T-helper 2 cell treated with Interferon-gamma antibody and Interleukin-4, amounts not matched to agents 5 μg/mL and 100 μg/mL, for 36 hours (primary cell): ENCODE measurements at regions not wholly inside any gene's neighbourhood (a gene's known extent, or its start where the extent isn't known, plus 50 kb on each side); places are given as distances from the start of the nearest gene placed in this dataset.

Experiments used
- DNase-seq: peaks from one replicate; pipeline ENCODE4 v3.0.0; 2021; ENCODE audit warnings: low spot score
- H3K27ac Mint-ChIP-seq: one replicate; pipeline ENCODE4 v1.8.0; 2021; ENCODE audit warnings: mild to moderate bottlenecking, mixed read lengths
- H3K27me3 Mint-ChIP-seq: one replicate; pipeline ENCODE4 v1.8.0; 2021; ENCODE audit warnings: low read depth, mixed read lengths
- H3K36me3 Mint-ChIP-seq: one replicate; pipeline ENCODE4 v1.8.0; 2021; ENCODE audit warnings: low read depth, mixed read lengths
- H3K4me1 Mint-ChIP-seq: one replicate; pipeline ENCODE4 v1.8.0; 2021; ENCODE audit warnings: low read depth, mixed read lengths
- H3K4me3 Mint-ChIP-seq: one replicate; pipeline ENCODE4 v1.8.0; 2022; ENCODE audit warnings: mild to moderate bottlenecking, moderate library complexity, mixed read lengths
- H3K9me3 Mint-ChIP-seq: one replicate; pipeline ENCODE4 v1.8.0; 2021; ENCODE audit warnings: mixed read lengths

- H3K4me3 Mint-ChIP-seq = no peak overlapping the region
Observed at GRCh38 chr3:168514252-168514651, 418.5 kb upstream of the GOLIM4 start.

GRCh38 chr3:168512802-168513201 is 417.1 kb upstream of the GOLIM4 start:
- Mint-ChIP-seq H3K27me3 (no peaks in the 10 kb centered on the region), H3K4me3 (no peak overlapping the region), H3K9me3 (no peaks in the 10 kb centered on the region), H3K27ac (no peak overlapping the region), H3K36me3 (no peaks in the 10 kb centered on the region), H3K4me1 (no peaks in the 10 kb centered on the region)
- DNase-seq = no peak

More at GRCh38 chr3:168514252-168514651, 418.5 kb upstream of the GOLIM4 start:
- Mint-ChIP-seq H3K4me1 (no peaks in the 10 kb centered on the region), H3K27me3 (no peaks in the 10 kb centered on the region), H3K9me3 (no peaks in the 10 kb centered on the region), H3K27ac (no peak overlapping the region), H3K36me3 (no peaks in the 10 kb centered on the region)
- no peak for DNase-seq

DNA sequence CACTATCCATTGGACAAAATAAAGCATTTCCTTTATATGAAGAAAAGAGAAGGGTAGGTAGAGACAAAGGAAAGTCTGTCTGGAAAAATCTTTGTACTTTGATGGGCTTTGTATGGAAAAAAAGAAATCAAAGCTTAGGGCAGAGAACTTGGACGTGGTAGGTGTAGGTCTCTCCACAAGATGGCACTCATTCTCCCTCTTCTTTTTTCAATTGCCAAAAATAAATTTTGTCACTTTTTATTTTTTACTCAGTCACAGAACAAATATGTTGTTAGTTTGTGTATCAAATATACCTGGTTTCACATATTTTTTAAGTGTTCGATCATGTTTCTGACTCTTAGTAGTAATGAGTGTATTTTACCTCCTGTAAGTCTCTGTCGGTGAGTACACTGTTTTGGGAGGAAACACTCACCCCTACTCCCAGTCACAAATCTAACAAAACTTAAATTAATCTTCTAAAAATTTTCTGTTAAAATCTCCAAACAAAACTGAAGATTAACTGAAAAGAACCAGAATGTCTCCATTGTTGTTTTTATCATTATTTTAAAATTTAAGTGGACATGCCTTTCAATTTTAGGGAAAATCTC is 415.8 kb upstream of the GOLIM4 start:
- no peak for DNase-seq
- no peaks in the 10 kb centered on the region for H3K27me3 Mint-ChIP-seq
- no peaks in the 10 kb centered on the region for H3K9me3 Mint-ChIP-seq
- no peak overlapping the region for H3K4me3 Mint-ChIP-seq
- no peaks in the 10 kb centered on the region for H3K4me1 Mint-ChIP-seq
- H3K27ac Mint-ChIP-seq = no peak overlapping the region
- H3K36me3 Mint-ChIP-seq = no peaks in the 10 kb centered on the region

DNA sequence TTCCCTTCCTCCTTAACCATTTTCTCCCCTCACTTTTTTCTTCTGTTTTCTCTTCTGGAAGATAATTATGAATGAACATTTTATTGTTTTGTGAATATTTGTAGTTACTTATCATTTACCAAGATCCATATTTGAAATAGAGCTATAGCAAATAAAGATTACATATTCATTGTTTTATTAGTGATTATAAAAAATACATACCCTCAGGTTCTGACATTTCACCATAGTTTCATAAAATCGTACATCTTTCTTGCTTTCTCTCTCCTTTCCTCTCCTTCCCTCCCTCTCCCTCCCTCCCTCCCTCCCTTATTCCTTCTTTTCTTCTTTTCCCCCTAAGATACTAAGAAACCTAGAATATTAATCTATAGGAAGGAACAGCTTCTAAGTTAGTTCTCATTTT is 410.9 kb upstream of the GOLIM4 start:
- H3K27ac Mint-ChIP-seq = no peak overlapping the region

DNA sequence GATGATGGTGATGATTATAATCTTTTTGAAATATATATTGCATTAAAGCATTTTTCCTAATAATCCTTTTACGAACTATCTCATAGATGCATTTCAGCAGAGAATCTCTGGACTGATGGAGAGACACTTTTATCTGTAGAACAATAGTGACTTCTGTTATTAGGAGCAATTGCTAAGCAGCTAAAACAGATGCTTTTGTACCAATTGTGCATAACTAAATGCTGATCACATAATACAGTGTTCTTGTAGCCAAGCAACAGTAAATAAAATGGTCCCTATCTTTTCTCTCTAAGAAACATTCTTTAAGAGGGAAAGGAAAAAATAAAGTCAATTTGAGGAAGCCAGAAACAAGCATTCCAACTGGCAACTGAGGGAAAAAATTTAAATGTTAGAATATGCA is 405.8 kb upstream of the GOLIM4 start:
- H3K27me3 Mint-ChIP-seq = no peaks in the 10 kb centered on the region

More for the DNA sequence above, 410.9 kb upstream of the GOLIM4 start:
- Mint-ChIP-seq H3K4me3 (no peak overlapping the region), H3K4me1 (no peaks in the 10 kb centered on the region), H3K9me3 (no peaks in the 10 kb centered on the region), H3K36me3 (no peaks in the 10 kb centered on the region), H3K27me3 (no peaks in the 10 kb centered on the region)
- no peak for DNase-seq

DNA sequence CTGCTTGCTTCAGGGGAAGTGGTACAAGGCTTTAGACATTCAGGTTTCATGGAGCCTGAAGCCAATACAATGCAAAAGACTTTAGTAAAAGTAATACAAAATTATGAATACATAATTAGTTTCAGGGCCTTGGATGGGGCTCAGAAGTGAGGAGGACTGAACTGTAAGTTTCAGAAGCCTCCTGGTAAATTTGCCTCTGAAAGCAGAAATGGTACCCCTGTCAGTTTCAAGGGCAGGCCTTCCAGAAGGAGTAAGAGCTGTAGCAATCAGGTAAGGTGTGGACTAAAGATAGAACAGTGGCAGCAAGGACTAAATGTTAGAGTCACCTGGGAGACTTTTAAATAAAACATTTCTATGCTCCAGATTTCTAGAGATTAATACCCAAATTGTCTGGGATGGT is 402.5 kb upstream of the GOLIM4 start:
- H3K27me3 Mint-ChIP-seq = no peaks in the 10 kb centered on the region
- H3K4me1 Mint-ChIP-seq = no peaks in the 10 kb centered on the region
- DNase-seq = no peak
- no peak overlapping the region for H3K4me3 Mint-ChIP-seq
- H3K27ac Mint-ChIP-seq = no peak overlapping the region
- no peaks in the 10 kb centered on the region for H3K36me3 Mint-ChIP-seq
- H3K9me3 Mint-ChIP-seq = no peaks in the 10 kb centered on the region

More for the DNA sequence above, 405.8 kb upstream of the GOLIM4 start:
- DNase-seq = no peak
- H3K4me1 Mint-ChIP-seq = no peaks in the 10 kb centered on the region
- no peaks in the 10 kb centered on the region for H3K9me3 Mint-ChIP-seq
- no peak overlapping the region for H3K27ac Mint-ChIP-seq
- no peaks in the 10 kb centered on the region for H3K36me3 Mint-ChIP-seq
- H3K4me3 Mint-ChIP-seq = no peak overlapping the region

- Mint-ChIP-seq H3K27me3 (no peaks in the 10 kb centered on the region), H3K4me3 (no peak overlapping the region), H3K9me3 (no peaks in the 10 kb centered on the region), H3K27ac (no peak overlapping the region), H3K4me1 (no peaks in the 10 kb centered on the region), H3K36me3 (no peaks in the 10 kb centered on the region)
- DNase-seq = no peak
Observed at GRCh38 chr3:168497741-168498140, 402.0 kb upstream of the GOLIM4 start.

- Mint-ChIP-seq H3K4me1 (no peaks in the 10 kb centered on the region), H3K9me3 (no peaks in the 10 kb centered on the region), H3K36me3 (no peaks in the 10 kb centered on the region), H3K4me3 (no peak overlapping the region), H3K27ac (no peak overlapping the region), H3K27me3 (no peaks in the 10 kb centered on the region)
- no peak for DNase-seq
Observed at GRCh38 chr3:168497183-168497582, 401.5 kb upstream of the GOLIM4 start.

DNA sequence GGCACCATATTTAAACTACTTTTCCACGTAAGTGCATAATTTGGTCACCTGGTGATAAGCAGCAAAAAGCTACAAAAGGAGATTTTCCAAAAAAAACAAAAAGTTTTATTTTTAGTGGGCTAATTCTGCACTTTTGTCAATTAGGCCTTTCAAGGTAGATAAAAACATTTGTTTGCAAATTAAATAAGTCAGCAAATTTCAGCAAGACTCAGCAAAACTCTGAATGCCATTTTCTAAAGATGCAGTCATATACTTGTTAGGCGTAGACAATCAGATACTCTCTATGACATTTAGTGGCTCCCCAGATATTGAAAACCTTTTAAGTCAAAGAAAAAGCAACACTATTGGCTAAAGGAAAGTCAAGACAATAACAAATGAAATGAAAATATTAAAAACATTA is 400.2 kb upstream of the GOLIM4 start:
- Mint-ChIP-seq H3K27me3 (no peaks in the 10 kb centered on the region), H3K9me3 (no peaks in the 10 kb centered on the region), H3K4me3 (no peak overlapping the region), H3K4me1 (no peaks in the 10 kb centered on the region), H3K36me3 (no peaks in the 10 kb centered on the region), H3K27ac (no peak overlapping the region)
- no peak for DNase-seq

DNA sequence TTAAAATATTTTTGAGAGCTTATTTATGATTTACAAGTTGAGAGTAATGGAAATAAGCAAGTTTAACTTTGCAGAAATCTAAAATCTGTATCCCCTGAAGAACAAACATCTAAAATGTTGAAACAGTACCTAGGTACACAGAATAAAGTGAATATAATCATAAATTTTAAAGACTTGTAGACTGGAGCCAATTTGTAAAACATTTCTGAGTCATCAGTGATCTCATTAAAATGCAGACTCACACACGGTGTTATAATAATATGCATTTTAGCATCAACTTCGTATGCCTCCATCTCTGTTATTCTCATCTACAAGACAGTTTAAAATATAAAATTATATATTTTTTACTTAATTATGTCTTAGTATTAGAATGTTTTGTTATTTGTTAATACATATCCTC is 399.5 kb upstream of the GOLIM4 start:
- H3K4me1 Mint-ChIP-seq = no peaks in the 10 kb centered on the region
- no peak overlapping the region for H3K4me3 Mint-ChIP-seq
- H3K27ac Mint-ChIP-seq = no peak overlapping the region
- DNase-seq = no peak
- H3K9me3 Mint-ChIP-seq = no peaks in the 10 kb centered on the region
- no peaks in the 10 kb centered on the region for H3K27me3 Mint-ChIP-seq
- H3K36me3 Mint-ChIP-seq = no peaks in the 10 kb centered on the region

GRCh38 chr3:168493412-168494205 is 397.9 kb upstream of the GOLIM4 start:
- Mint-ChIP-seq H3K27ac (no peak overlapping the region), H3K4me3 (no peak overlapping the region), H3K27me3 (no peaks in the 10 kb centered on the region), H3K9me3 (no peaks in the 10 kb centered on the region), H3K36me3 (no peaks in the 10 kb centered on the region), H3K4me1 (no peaks in the 10 kb centered on the region)
- no peak for DNase-seq

- DNase-seq = no peak
- Mint-ChIP-seq H3K4me1 (no peaks in the 10 kb centered on the region), H3K27ac (no peak overlapping the region), H3K36me3 (no peaks in the 10 kb centered on the region), H3K9me3 (no peaks in the 10 kb centered on the region), H3K4me3 (no peak overlapping the region), H3K27me3 (no peaks in the 10 kb centered on the region)
Observed at GRCh38 chr3:168490981-168491380, 395.3 kb upstream of the GOLIM4 start.

DNA sequence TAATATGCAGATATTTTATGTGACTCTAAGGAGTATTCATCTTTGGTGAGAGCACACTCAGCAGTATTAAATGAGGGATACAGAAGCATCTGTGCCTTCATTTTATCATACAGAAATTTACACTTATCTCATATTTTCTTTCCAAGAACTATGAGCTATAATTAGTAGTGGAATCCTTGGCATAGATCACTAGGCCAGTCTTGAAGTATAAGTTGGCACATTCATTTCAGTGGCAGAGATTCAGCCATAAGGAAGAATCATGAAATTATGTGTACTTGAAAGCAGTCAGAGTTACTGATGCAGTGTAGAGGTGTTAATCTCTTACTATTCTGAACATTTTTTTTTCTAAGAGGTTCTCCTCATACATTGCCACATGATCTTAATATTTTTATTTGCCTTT is 393.6 kb upstream of the GOLIM4 start:
- H3K4me1 Mint-ChIP-seq = no peaks in the 10 kb centered on the region
- no peaks in the 10 kb centered on the region for H3K36me3 Mint-ChIP-seq
- H3K4me3 Mint-ChIP-seq = no peak overlapping the region
- no peaks in the 10 kb centered on the region for H3K27me3 Mint-ChIP-seq
- H3K9me3 Mint-ChIP-seq = no peaks in the 10 kb centered on the region
- no peak overlapping the region for H3K27ac Mint-ChIP-seq
- DNase-seq = no peak

- Mint-ChIP-seq H3K27me3 (no peaks in the 10 kb centered on the region), H3K4me1 (no peaks in the 10 kb centered on the region), H3K9me3 (no peaks in the 10 kb centered on the region), H3K4me3 (no peak overlapping the region), H3K36me3 (no peaks in the 10 kb centered on the region), H3K27ac (no peak overlapping the region)
- no peak for DNase-seq
Observed at GRCh38 chr3:168485936-168486335, 390.2 kb upstream of the GOLIM4 start.
